ENCODE measurements at regions not wholly inside any gene's neighbourhood (a gene's known extent, or its start where the extent isn't known, plus 50 kb on each side); places are given as distances from the start of the nearest gene placed in this dataset.

DNA sequence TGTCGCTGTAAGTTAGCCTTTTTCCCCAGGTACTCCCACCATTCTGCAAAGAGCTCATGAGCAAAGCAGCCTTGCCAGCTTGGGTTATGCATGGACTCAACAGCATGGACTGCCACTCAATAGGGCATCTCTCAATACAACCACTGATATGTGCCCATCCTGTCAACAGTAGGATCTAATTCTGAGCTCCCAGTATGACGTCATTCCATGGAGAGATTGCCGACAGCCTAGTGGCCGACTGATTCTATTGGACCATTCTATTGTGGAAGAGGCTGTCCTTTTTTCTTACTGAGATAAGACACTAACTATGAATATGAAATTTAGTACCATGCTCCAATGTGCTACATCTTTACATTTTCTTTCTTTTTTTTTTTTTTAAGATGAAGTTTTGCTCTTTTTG, 2389.0 kb upstream of the AGA start:
- no peak for TF ChIP-seq ZNF274 (IDR thresholded peaks at IDR 0.05; ENCODE audit: low read depth, low read length)
- TF ChIP-seq SUZ12 (IDR thresholded peaks at IDR 0.05; ENCODE audit: extremely low read depth, insufficient read depth, insufficient read length) = no peak
- no peak for TF ChIP-seq YY1 (IDR thresholded peaks at IDR 0.05; ENCODE audit: insufficient read depth, insufficient read length)

Measured in NT2/D1 (cell line).